Stimulated activated CD4-positive, alpha-beta T cell treated with anti-CD3 and anti-CD28 coated beads, Interleukin-4, amount 100 ng/mL, for 24 hours (primary cell): ENCODE measurements at regions not wholly inside any gene's neighbourhood (a gene's known extent, or its start where the extent isn't known, plus 50 kb on each side); places are given as distances from the start of the nearest gene placed in this dataset.

Experiments used
- DNase-seq: peaks from one replicate; pipeline ENCODE4 v3.0.0-alpha.2; 2020

- DNase-seq = no peak
Measured at GRCh38 chr13:106295971-106296370, 239.5 kb downstream of the EFNB2 start.

GRCh38 chr13:106291006-106291405 lies 244.5 kb downstream of the EFNB2 start:
- no peak for DNase-seq

DNA sequence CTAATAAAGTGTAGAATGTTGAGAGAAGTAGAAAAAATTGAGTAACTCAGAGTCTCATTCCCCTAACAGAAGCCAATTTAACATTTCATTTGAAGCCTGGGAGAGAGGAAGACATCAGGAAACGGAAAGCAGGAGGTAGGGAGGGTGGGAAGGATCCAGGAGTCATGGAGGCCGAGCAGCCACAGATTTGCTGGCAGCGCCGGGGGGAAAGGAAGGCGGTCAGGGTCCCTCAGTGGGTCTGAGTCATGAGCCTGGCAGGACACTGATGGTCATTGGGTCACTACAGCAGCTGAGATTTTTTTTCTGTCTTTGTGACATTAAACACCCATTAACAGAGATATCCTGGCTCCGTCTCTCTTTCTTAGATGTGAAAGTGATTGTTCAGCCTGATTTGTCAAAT lies 248.1 kb downstream of the EFNB2 start:
- DNase-seq = no peak

GRCh38 chr13:106286811-106287210 lies 248.7 kb downstream of the EFNB2 start:
- DNase-seq = no peak

- no peak for DNase-seq
Measured at GRCh38 chr13:106284358-106284757, 251.1 kb downstream of the EFNB2 start.

GRCh38 chr13:106281426-106281825 lies 254.0 kb downstream of the EFNB2 start:
- DNase-seq = no peak

- DNase-seq = no peak
Measured at GRCh38 chr13:106277484-106278154, 257.8 kb downstream of the EFNB2 start.

DNA sequence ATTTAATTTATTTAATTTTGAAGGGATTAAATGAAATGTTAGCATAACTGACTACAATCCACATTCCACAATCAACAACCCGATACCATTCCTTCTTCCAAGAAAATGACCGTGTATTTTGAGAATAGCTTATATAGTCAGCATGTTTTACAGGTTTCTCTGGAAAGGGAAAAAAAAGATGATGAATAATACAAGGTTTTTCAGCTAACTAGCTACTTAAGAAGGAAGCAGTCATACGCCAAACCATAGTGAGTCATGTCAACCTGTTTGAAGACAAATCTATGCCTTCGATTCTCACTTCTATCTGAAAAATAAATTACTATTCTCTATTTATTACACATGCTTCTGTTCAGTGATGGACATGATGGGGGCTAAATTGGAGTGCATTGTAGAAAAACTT lies 258.6 kb downstream of the EFNB2 start:
- no peak for DNase-seq

DNA sequence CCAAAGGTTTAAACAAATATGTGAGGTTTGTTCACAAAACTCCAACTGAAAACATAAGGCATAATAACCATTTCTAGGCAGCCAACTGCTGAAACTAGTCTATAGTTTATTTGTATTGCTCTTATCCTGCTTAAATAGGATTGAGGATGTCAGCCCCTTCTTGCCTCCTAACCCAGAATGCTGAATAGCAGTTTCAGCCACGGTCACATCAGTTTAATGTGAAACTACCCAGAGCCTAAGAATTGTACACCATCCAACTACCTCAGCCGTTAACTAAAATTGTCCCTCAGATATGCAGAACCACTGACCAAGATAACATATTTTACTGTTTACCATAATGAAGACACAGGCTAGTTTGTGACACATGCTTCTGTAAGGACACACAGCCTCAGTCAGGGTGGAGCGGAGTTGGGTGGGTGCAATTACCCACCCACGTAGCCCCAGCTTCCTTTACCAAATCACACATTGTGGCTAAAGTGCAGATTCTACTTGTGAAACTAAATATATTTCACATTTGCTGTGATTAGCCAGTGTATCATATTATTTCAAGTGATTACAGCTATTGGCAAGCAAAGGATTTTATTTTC lies 259.9 kb downstream of the EFNB2 start:
- DNase-seq = no peak

- no peak for DNase-seq
Measured at GRCh38 chr13:106274551-106275203, 260.8 kb downstream of the EFNB2 start.

- DNase-seq = no peak
Measured at GRCh38 chr13:106263801-106264200, 271.7 kb downstream of the EFNB2 start.

DNA sequence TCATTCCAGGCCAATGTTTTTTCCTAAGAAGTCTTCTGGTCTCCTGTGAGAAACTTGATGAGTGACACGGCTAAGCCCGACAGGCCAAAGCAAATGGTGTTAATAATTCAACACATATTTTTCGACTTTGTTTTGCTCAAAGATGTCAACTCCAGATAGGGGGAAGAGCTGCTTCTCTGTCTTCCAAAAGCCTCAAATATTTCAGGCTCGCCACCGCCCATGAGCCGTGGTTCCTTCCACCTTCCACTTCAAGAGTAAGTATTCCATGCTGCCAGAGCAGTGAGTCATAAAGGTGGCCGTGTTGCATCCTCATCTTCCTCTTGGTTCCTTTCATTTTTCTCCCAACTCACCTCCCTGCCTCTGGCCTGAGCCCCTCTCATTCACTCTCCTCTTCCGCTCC lies 272.6 kb downstream of the EFNB2 start:
- DNase-seq = no peak

GRCh38 chr13:106261450-106261849 lies 274.0 kb downstream of the EFNB2 start:
- DNase-seq = no peak

GRCh38 chr13:106260352-106260751 lies 275.1 kb downstream of the EFNB2 start:
- no peak for DNase-seq

- no peak for DNase-seq
Measured at GRCh38 chr13:106259928-106260327, 275.5 kb downstream of the EFNB2 start.

GRCh38 chr13:106246666-106247188 lies 288.7 kb downstream of the EFNB2 start:
- no peak for DNase-seq

DNA sequence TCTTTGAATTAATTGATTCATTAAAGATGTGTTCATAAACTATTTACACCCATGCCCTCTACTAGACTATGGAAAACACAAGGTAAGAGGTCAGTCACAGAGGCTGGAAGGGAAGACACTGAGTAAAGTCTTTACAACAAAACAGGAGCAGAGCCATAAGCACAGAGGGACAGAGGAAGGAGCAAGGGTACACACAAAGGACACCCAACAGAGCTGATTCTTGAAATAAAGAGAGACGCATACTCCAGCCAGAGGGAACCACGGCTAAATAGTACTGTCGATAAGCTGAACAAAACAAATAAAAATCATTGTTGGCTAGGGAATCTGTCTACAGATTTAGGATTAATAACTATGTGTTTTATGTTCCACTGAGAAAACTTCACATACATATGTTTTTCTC lies 289.2 kb downstream of the EFNB2 start:
- no peak for DNase-seq

GRCh38 chr13:106243011-106243565 lies 292.4 kb downstream of the EFNB2 start:
- DNase-seq = no peak

DNA sequence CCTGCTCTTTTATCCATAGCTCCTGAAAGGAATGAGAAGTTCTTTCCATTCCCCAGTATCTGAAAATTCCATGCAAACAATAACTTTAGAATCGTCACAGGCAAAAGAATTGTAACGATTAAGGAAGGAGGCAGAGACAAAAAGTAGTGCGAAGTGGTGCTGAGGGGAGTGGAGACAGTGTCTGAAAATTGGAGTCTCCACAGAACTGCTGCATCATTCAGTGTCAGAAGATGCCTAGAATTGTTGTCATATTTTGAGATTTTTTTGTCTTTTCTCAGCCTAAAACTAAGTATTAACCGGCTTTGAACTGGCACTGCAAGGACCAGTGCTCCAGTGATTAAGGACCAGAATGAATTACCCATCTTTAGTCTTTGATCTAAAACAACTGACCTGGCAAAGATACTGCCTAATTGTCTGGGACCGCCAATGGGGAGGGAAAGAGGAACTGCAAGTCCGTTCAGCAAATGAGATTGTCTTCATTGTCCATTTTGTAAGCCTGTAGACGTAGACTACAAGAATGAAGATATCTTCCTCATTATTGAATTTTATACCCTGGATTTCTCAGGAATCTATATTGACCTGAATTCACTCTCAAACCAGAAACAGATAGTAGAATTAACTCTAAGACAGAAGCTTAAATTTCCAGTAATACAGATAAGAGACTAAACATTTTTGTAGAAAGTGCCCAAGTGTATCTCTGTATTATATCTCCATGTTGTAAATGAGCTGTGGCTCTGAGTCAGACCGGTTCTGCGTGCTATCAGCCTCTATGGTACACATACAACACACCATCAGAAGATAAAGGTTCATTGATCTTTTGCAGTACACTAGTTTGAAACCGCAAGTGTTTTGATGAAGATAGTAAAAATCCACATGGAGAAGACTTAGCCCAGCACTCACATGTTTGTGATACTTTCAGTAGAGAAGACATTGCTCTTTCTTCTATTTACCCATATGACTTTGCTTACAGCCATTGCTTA lies 293.2 kb downstream of the EFNB2 start:
- DNase-seq = no peak

DNA sequence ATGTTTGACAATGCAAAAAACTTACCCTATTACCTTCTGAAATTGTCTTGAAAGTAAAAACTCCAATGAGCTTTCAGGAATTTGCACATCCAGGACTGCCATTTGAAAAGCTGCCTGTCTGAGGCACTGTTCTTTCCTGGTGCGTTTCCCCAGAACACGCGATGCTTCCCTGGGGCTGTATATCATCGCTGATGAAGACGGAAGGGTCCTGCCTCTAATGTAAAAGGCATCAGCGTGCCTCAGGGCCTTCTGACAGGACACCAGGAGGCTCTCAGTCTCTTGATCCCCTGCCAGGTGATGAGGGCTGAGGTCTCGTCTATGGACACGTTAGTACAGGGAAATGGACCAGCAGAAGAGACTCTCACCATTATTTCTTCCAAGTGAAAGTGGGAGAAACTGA lies 296.8 kb downstream of the EFNB2 start:
- no peak for DNase-seq

- no peak for DNase-seq
Measured at GRCh38 chr13:106234636-106235035, 300.8 kb downstream of the EFNB2 start.

- DNase-seq = no peak
Measured at GRCh38 chr13:106233134-106233735, 302.2 kb downstream of the EFNB2 start.
